ENCODE measurements at regions not wholly inside any gene's neighbourhood (a gene's known extent, or its start where the extent isn't known, plus 50 kb on each side); places are given as distances from the start of the nearest gene placed in this dataset.

- H3K36me3 ChIP-seq, result no peaks in the 10 kb centered on the region
- in situ Hi-C loops (cut with MboI; ENCODE audit: low sequenced_read_pairs in 4 of 4) (no loop called here), intact Hi-C loops (cut with DNase I; ENCODE audit: low total_unique reads) (no loop called here)
- ATAC-seq, result peak; percentile 75 to 84
- no peaks in the 10 kb centered on the region for H3K27me3 ChIP-seq
- H3K9me3 ChIP-seq, result no peaks in the 10 kb centered on the region
- peak overlapping the region in 1 of 4 donors; percentile 9 for H3K4me3 ChIP-seq
- TF ChIP-seq CTCF (IDR thresholded peaks at IDR 0.05 in 4 of 5, conservative IDR thresholded peaks at IDR 0.05 in 1 of 5), result no peak
- TF ChIP-seq POLR2A (IDR thresholded peaks at IDR 0.05), result no peak
- DNase-seq, result no peak
- peak overlapping the region; percentile 47 to 66 (median 58) for H3K27ac ChIP-seq
- H3K4me1 ChIP-seq, result peaks cover 17 to 20% of the 10 kb centered on the region in 2 donors
Observed at GRCh38 chr4:145279122-145279960, 99.0 kb upstream of the OTUD4 start.

- Histone ChIP-seq H3K36me3 (no peaks in the 10 kb centered on the region), H3K27me3 (no peaks in the 10 kb centered on the region), H3K4me1 (peaks cover 17% of the 10 kb centered on the region in 2 donors), H3K4me3 (no peak overlapping the region), H3K27ac (peak overlapping the region; percentile 47 to 66 (median 58)), H3K9me3 (no peaks in the 10 kb centered on the region)
- peak; percentile 17 to 21 for ATAC-seq
- in situ Hi-C loops (cut with MboI; ENCODE audit: low sequenced_read_pairs in 4 of 4) (no loop called here), intact Hi-C loops (cut with DNase I; ENCODE audit: low total_unique reads) (no loop called here)
- DNase-seq, result no peak
- TF ChIP-seq CTCF (IDR thresholded peaks at IDR 0.05 in 4 of 5, conservative IDR thresholded peaks at IDR 0.05 in 1 of 5) (no peak), POLR2A (IDR thresholded peaks at IDR 0.05) (no peak)
Observed at GRCh38 chr4:145278341-145279121, 98.1 kb upstream of the OTUD4 start.

GRCh38 chr4:145277011-145277410 is 96.6 kb upstream of the OTUD4 start:
- intact Hi-C loops (cut with DNase I; ENCODE audit: low total_unique reads), result no loop called here
- H3K4me3 ChIP-seq, result no peak overlapping the region
- no peak for TF ChIP-seq POLR2A (IDR thresholded peaks at IDR 0.05)
- no peak for TF ChIP-seq CTCF (IDR thresholded peaks at IDR 0.05 in 4 of 5, conservative IDR thresholded peaks at IDR 0.05 in 1 of 5)
- DNase-seq (no peak), ATAC-seq (no peak)
- H3K9me3 ChIP-seq, result no peaks in the 10 kb centered on the region
- in situ Hi-C loops (cut with MboI; ENCODE audit: low sequenced_read_pairs in 4 of 4), result no loop called here
- no peaks in the 10 kb centered on the region for H3K36me3 ChIP-seq
- no peak overlapping the region for H3K27ac ChIP-seq
- no peaks in the 10 kb centered on the region for H3K27me3 ChIP-seq
- peaks cover 17% of the 10 kb centered on the region in 2 donors for H3K4me1 ChIP-seq

GRCh38 chr4:145276050-145276449 is 95.7 kb upstream of the OTUD4 start:
- Histone ChIP-seq H3K4me1 (peaks cover 17% of the 10 kb centered on the region in 2 donors), H3K9me3 (no peaks in the 10 kb centered on the region), H3K36me3 (no peaks in the 10 kb centered on the region), H3K27me3 (no peaks in the 10 kb centered on the region), H3K27ac (no peak overlapping the region), H3K4me3 (no peak overlapping the region)
- no peak for ATAC-seq
- intact Hi-C loops (cut with DNase I; ENCODE audit: low total_unique reads) (no loop called here), in situ Hi-C loops (cut with MboI; ENCODE audit: low sequenced_read_pairs in 4 of 4) (no loop called here)
- no peak for TF ChIP-seq POLR2A (IDR thresholded peaks at IDR 0.05)
- no peak for TF ChIP-seq CTCF (IDR thresholded peaks at IDR 0.05 in 4 of 5, conservative IDR thresholded peaks at IDR 0.05 in 1 of 5)
- DNase-seq, result no peak

All from gastrocnemius medialis (tissue), 4 donors.